Stimulated activated CD8-positive, alpha-beta memory T cell treated with anti-CD3 and anti-CD28 coated beads, Interleukin-7, amount 100 ng/mL, for 1 hour (primary cell): ENCODE measurements at regions not wholly inside any gene's neighbourhood (a gene's known extent, or its start where the extent isn't known, plus 50 kb on each side); places are given as distances from the start of the nearest gene placed in this dataset.

Experiments
- DNase-seq, 2 donors: peaks; one replicate each; pipeline ENCODE4 v3.0.0-alpha.2; 2020; ENCODE audit warnings: low read depth in 2 of 2

GRCh38 chr9:109945573-109945972 is 165.6 kb downstream of the PALM2AKAP2 start:
- no peak for DNase-seq

- DNase-seq, result no peak
Observed at GRCh38 chr9:109948453-109948852, 168.5 kb downstream of the PALM2AKAP2 start.

GRCh38 chr9:109950710-109951443 is 170.9 kb downstream of the PALM2AKAP2 start:
- no peak for DNase-seq

GRCh38 chr9:109953300-109953699 is 173.3 kb downstream of the PALM2AKAP2 start:
- no peak for DNase-seq

- DNase-seq, result no peak
Observed at GRCh38 chr9:109953813-109954497, 174.0 kb downstream of the PALM2AKAP2 start.

- no peak for DNase-seq
Observed at GRCh38 chr9:109956717-109957440, 176.9 kb downstream of the PALM2AKAP2 start.

- DNase-seq, result no peak
Observed at GRCh38 chr9:109959679-109960078, 179.7 kb downstream of the PALM2AKAP2 start.

GRCh38 chr9:109961626-109962025 is 181.6 kb downstream of the PALM2AKAP2 start:
- DNase-seq, result no peak

- no peak for DNase-seq
Observed at GRCh38 chr9:109962215-109962614, 182.2 kb downstream of the PALM2AKAP2 start.

- DNase-seq, result no peak
Observed at GRCh38 chr9:109963079-109963478, 183.1 kb downstream of the PALM2AKAP2 start.

GRCh38 chr9:109966643-109967368 is 186.8 kb downstream of the PALM2AKAP2 start:
- no peak for DNase-seq

- no peak for DNase-seq
Observed at GRCh38 chr9:109967651-109968642, 187.9 kb downstream of the PALM2AKAP2 start.

- DNase-seq, result no peak
Observed at GRCh38 chr9:109969011-109969410, 189.0 kb downstream of the PALM2AKAP2 start.

- DNase-seq, result no peak
Observed at GRCh38 chr9:109969573-109970237, 189.7 kb downstream of the PALM2AKAP2 start.

GRCh38 chr9:109971226-109971625 is 191.2 kb downstream of the PALM2AKAP2 start:
- no peak for DNase-seq

- DNase-seq, result no peak
Observed at GRCh38 chr9:109972026-109972882, 192.3 kb downstream of the PALM2AKAP2 start.

GRCh38 chr9:109973336-109973735 is 193.3 kb downstream of the PALM2AKAP2 start:
- no peak for DNase-seq

- DNase-seq, result no peak
Observed at GRCh38 chr9:109974143-109974917, 194.3 kb downstream of the PALM2AKAP2 start.

- no peak for DNase-seq
Observed at GRCh38 chr9:109974918-109975276, 194.9 kb downstream of the PALM2AKAP2 start.
